ENCODE measurements at regions not wholly inside any gene's neighbourhood (a gene's known extent, or its start where the extent isn't known, plus 50 kb on each side); places are given as distances from the start of the nearest gene placed in this dataset.

GRCh38 chr7:130881091-130881798 is 147.2 kb upstream of the KLF14 start:
- FAIRE-seq: no peak

- FAIRE-seq: no peak
Observed at GRCh38 chr7:130881799-130882141, 147.8 kb upstream of the KLF14 start.

- FAIRE-seq: no peak
Observed at GRCh38 chr7:130882396-130882795, 148.4 kb upstream of the KLF14 start.

GRCh38 chr7:130883928-130884327 is 149.9 kb upstream of the KLF14 start:
- FAIRE-seq: no peak

- FAIRE-seq: no peak
Observed at GRCh38 chr7:130884437-130885417, 150.7 kb upstream of the KLF14 start.

GRCh38 chr7:130886438-130887135 is 152.6 kb upstream of the KLF14 start:
- FAIRE-seq: no peak

GRCh38 chr7:130887182-130887956 is 153.4 kb upstream of the KLF14 start:
- no peak for FAIRE-seq

GRCh38 chr7:130887957-130888371 is 154.0 kb upstream of the KLF14 start:
- FAIRE-seq: no peak

GRCh38 chr7:130888468-130888867 is 154.5 kb upstream of the KLF14 start:
- FAIRE-seq: no peak

GRCh38 chr7:130890176-130891020 is 156.4 kb upstream of the KLF14 start:
- no peak for FAIRE-seq

- FAIRE-seq: no peak
Observed at GRCh38 chr7:130891254-130892094, 157.5 kb upstream of the KLF14 start.

- FAIRE-seq: no peak
Observed at GRCh38 chr7:130893441-130893894, 159.5 kb upstream of the KLF14 start.

GRCh38 chr7:130894146-130894908 is 160.3 kb upstream of the KLF14 start:
- FAIRE-seq: no peak

- FAIRE-seq: no peak
Observed at GRCh38 chr7:130894909-130895750, 161.1 kb upstream of the KLF14 start.

GRCh38 chr7:130896051-130896881 is 162.3 kb upstream of the KLF14 start:
- FAIRE-seq: no peak

- no peak for FAIRE-seq
Observed at GRCh38 chr7:130896898-130897514, 163.0 kb upstream of the KLF14 start.
